GM23248 (cell line): ENCODE measurements at regions not wholly inside any gene's neighbourhood (a gene's known extent, or its start where the extent isn't known, plus 50 kb on each side); places are given as distances from the start of the nearest gene placed in this dataset.

Experiments
- EZH2 ChIP-seq: fragments of 200-600 bp; sonication (generic); IDR thresholded peaks from 2 replicates; pipeline ENCODE4 v1.6.1; 2018; ENCODE audit warnings: antibody characterized with exemption, mild to moderate bottlenecking; ENCODE audit not compliant: insufficient read depth, poor library complexity, severe bottlenecking
- EZH2phosphoT487 ChIP-seq: fragments of 200-600 bp; sonication (generic); IDR thresholded peaks from 2 replicates; pipeline ENCODE4 v1.6.1; 2018; ENCODE audit warnings: antibody characterized with exemption, moderate library complexity, mild to moderate bottlenecking, low read depth; ENCODE audit not compliant: insufficient read depth

GRCh38 chr16:64088838-64089237, 1033.0 kb downstream of the CDH11 start:
- TF ChIP-seq EZH2phosphoT487 = no peak
- TF ChIP-seq EZH2 = no peak
